SK-N-SH (cell line): ENCODE measurements at regions not wholly inside any gene's neighbourhood (a gene's known extent, or its start where the extent isn't known, plus 50 kb on each side); places are given as distances from the start of the nearest gene placed in this dataset.

Experiments used
- NFIC ChIP-seq: IDR thresholded peaks from 2 replicates; pipeline ENCODE4 v1.4.0; 2012; ENCODE audit warnings: borderline replicate concordance
- RAD21 ChIP-seq: IDR thresholded peaks from 2 replicates; pipeline ENCODE4 v1.6.1; 2012; ENCODE audit warnings: mild to moderate bottlenecking, low read length
- TF ChIP-seq, protein P1 (sequence below): IDR thresholded peaks from 2 replicates; pipeline ENCODE4 v1.4.0; 2012; ENCODE audit warnings: low read depth
- TF ChIP-seq, protein P2 (sequence below): IDR thresholded peaks from 2 replicates; pipeline ENCODE4 v1.4.0; 2012; ENCODE audit warnings: low read depth, borderline replicate concordance
- TF ChIP-seq, protein P3 (sequence below): fragments of 200-600 bp; sonication (generic); IDR thresholded peaks from 2 replicates; pipeline ENCODE4 v1.6.1; 2017; ENCODE audit warnings: antibody characterized with exemption, mild to moderate bottlenecking, moderate library complexity

DNA sequence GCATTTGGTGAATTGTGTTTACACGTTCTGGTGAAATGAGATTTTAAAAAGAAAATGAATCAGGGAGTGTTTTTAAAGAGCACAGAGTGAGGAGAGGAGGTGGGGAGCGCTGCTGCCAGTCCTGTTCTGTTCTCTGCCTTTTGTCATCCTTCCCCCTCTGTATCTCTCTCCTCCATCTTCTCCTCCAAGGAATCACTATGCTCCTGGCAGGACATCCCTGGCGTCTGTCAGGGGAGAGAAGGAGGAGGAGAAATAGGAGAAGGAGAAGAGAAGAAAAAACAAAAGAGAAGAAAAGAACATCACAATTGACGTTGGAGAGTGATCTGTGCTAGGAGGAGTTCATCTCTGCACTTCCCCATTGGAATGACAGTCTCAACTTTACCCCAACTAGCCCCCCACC is 627.6 kb upstream of the TBL1XR1 start:
- TF ChIP-seq, protein P1, sequence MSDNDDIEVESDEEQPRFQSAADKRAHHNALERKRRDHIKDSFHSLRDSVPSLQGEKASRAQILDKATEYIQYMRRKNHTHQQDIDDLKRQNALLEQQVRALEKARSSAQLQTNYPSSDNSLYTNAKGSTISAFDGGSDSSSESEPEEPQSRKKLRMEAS, result no peak
- TF ChIP-seq, protein P2, sequence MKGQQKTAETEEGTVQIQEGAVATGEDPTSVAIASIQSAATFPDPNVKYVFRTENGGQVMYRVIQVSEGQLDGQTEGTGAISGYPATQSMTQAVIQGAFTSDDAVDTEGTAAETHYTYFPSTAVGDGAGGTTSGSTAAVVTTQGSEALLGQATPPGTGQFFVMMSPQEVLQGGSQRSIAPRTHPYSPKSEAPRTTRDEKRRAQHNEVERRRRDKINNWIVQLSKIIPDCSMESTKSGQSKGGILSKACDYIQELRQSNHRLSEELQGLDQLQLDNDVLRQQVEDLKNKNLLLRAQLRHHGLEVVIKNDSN, result no peak
- TF ChIP-seq, protein P3, sequence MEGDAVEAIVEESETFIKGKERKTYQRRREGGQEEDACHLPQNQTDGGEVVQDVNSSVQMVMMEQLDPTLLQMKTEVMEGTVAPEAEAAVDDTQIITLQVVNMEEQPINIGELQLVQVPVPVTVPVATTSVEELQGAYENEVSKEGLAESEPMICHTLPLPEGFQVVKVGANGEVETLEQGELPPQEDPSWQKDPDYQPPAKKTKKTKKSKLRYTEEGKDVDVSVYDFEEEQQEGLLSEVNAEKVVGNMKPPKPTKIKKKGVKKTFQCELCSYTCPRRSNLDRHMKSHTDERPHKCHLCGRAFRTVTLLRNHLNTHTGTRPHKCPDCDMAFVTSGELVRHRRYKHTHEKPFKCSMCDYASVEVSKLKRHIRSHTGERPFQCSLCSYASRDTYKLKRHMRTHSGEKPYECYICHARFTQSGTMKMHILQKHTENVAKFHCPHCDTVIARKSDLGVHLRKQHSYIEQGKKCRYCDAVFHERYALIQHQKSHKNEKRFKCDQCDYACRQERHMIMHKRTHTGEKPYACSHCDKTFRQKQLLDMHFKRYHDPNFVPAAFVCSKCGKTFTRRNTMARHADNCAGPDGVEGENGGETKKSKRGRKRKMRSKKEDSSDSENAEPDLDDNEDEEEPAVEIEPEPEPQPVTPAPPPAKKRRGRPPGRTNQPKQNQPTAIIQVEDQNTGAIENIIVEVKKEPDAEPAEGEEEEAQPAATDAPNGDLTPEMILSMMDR, result no peak
- TF ChIP-seq NFIC (no peak), RAD21 (no peak)
